Activated B cell treated with CpG ODN at 0.5 μM for 24 hours (primary cell): ENCODE measurements at regions not wholly inside any gene's neighbourhood (a gene's known extent, or its start where the extent isn't known, plus 50 kb on each side); places are given as distances from the start of the nearest gene placed in this dataset.

ENCODE experiments used
- ATAC-seq: fragments of 200-7000 bp; cut with Tn5 transposase; one replicate; pipeline ENCODE4 v1.10.0; 2021; ENCODE audit warnings: low read depth, mild to moderate bottlenecking, moderate library complexity
- CTCF ChIA-PET: fragments of 350-600 bp; sonication (Branson Sonifier 250); formaldehyde crosslinking; loops from one replicate; lab custom pipeline; 2021; ENCODE audit warnings: antibody characterized with exemption; lab: Charles Lee
- POLR2A ChIA-PET: fragments of 350-600 bp; sonication (Branson Sonifier 250); formaldehyde crosslinking; loops from one replicate; lab custom pipeline; 2021; ENCODE audit warnings: antibody characterized with exemption; lab: Charles Lee
- DNase-seq: peaks from one replicate; pipeline ENCODE4 v3.0.0; 2022
- H3K27ac Mint-ChIP-seq: one replicate; pipeline ENCODE4 v1.8.0; 2020; ENCODE audit warnings: mixed read lengths
- H3K27me3 Mint-ChIP-seq: one replicate; pipeline ENCODE4 v1.8.0; 2021; ENCODE audit warnings: mixed read lengths
- H3K36me3 Mint-ChIP-seq: one replicate; pipeline ENCODE4 v1.8.0; 2021; ENCODE audit warnings: low read depth, mixed read lengths
- H3K4me1 Mint-ChIP-seq: one replicate; pipeline ENCODE4 v1.8.0; 2021; ENCODE audit warnings: mixed read lengths
- H3K4me3 Mint-ChIP-seq: one replicate; pipeline ENCODE4 v1.8.0; 2020; ENCODE audit warnings: mild to moderate bottlenecking, mixed read lengths
- H3K9me3 Mint-ChIP-seq: one replicate; pipeline ENCODE4 v1.8.0; 2020; ENCODE audit warnings: mixed read lengths
- intact Hi-C: fragments of 100-400 bp; cut with micrococcal nuclease; formaldehyde crosslinking; loops from one replicate; pipeline ENCODE4 v1.15.1; 2024
- TF ChIP-seq, protein P1 (sequence below): fragments of 200-600 bp; IDR thresholded peaks from one replicate; pipeline ENCODE4 v1.8.0; 2022; ENCODE audit warnings: antibody characterized with exemption, mild to moderate bottlenecking

DNA sequence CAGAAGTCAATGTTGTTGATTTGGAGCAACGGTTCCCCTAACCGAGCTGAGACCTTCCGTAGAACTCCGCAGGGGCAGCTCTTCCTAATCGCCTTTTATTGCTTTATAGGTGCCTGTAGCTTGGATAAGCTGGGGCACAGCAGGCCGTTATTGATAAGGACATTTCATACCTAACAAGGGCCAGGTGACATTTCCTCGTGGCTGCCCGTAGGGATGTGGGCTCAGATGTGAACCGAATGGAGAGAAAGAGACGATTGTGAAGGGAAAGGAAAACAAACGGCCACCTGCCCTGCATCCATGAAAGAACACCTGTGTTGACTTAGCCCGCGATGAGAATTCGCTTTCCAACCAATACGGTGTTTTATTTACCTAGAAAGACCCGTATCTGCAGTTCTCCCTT is 53.3 kb upstream of the DACT2 start:
- Mint-ChIP-seq H3K36me3 (no peaks in the 10 kb centered on the region), H3K4me1 (no peaks in the 10 kb centered on the region), H3K4me3 (no peak overlapping the region), H3K9me3 (no peaks in the 10 kb centered on the region), H3K27me3 (peaks cover 1% of the 10 kb centered on the region), H3K27ac (no peak overlapping the region)
- TF ChIP-seq, protein P1, sequence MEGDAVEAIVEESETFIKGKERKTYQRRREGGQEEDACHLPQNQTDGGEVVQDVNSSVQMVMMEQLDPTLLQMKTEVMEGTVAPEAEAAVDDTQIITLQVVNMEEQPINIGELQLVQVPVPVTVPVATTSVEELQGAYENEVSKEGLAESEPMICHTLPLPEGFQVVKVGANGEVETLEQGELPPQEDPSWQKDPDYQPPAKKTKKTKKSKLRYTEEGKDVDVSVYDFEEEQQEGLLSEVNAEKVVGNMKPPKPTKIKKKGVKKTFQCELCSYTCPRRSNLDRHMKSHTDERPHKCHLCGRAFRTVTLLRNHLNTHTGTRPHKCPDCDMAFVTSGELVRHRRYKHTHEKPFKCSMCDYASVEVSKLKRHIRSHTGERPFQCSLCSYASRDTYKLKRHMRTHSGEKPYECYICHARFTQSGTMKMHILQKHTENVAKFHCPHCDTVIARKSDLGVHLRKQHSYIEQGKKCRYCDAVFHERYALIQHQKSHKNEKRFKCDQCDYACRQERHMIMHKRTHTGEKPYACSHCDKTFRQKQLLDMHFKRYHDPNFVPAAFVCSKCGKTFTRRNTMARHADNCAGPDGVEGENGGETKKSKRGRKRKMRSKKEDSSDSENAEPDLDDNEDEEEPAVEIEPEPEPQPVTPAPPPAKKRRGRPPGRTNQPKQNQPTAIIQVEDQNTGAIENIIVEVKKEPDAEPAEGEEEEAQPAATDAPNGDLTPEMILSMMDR, result no peak
- no peak for DNase-seq
- ATAC-seq, result no peak
- ChIA-PET CTCF (no interaction called here), POLR2A (no interaction called here)
- intact Hi-C loops, result no loop called here

DNA sequence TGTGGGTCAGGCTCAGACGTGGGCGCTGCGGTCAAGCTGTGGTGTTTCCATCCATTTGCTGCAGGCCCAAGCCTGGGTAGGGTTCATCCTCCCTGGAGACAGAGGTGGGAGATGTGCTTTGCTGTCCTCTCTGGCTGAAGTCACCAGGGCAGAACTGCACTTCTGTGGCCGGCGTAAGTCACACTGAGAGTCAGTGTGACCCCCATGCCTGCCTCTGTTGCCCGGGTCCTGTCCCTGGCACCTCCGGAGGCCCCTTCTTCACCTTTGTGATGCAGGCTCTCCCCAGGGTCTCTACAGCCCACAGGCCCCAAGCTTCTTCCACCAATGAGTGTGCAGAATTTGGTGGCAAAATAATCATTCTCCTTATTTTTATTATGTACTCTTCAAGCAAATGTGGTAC is 53.8 kb upstream of the DACT2 start:
- H3K27me3 Mint-ChIP-seq, result peaks cover 1% of the 10 kb centered on the region
- no peak overlapping the region for H3K27ac Mint-ChIP-seq
- intact Hi-C loops, result no loop called here
- ChIA-PET CTCF (no interaction called here), POLR2A (no interaction called here)
- no peaks in the 10 kb centered on the region for H3K4me1 Mint-ChIP-seq
- ATAC-seq, result no peak
- no peak overlapping the region for H3K4me3 Mint-ChIP-seq
- TF ChIP-seq, protein P1, result no peak
- no peaks in the 10 kb centered on the region for H3K9me3 Mint-ChIP-seq
- H3K36me3 Mint-ChIP-seq, result no peaks in the 10 kb centered on the region
- DNase-seq, result no peak

DNA sequence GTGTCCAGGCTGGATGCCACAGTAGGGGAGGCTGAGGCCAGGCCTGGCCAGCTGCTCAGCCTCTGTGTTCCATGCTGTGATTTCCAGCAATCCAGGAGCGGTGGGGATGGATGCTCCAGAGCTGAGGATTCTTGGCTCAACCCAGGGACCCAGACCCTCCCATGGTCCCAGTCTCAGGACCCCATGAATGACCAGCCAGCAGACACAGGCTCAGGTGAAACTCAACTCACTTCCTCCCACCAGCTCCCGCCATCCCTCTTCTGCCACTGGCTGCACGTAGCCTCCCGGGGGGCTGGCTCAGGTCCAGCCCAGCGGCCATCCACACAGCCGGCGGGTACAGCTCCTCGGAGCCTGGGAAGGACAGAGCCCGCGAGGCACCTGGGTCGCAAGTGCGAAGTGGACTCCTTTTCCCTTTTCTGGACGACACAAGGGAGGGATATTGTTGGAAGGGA is 54.5 kb upstream of the DACT2 start:
- H3K4me1 Mint-ChIP-seq, result no peaks in the 10 kb centered on the region
- no peaks in the 10 kb centered on the region for H3K27me3 Mint-ChIP-seq
- ChIA-PET POLR2A (no interaction called here), CTCF (no interaction called here)
- H3K27ac Mint-ChIP-seq, result no peak overlapping the region
- intact Hi-C loops, result no loop called here
- no peak overlapping the region for H3K4me3 Mint-ChIP-seq
- H3K36me3 Mint-ChIP-seq, result no peaks in the 10 kb centered on the region
- DNase-seq (no peak), ATAC-seq (no peak)
- no peaks in the 10 kb centered on the region for H3K9me3 Mint-ChIP-seq
- TF ChIP-seq, protein P1, result no peak

DNA sequence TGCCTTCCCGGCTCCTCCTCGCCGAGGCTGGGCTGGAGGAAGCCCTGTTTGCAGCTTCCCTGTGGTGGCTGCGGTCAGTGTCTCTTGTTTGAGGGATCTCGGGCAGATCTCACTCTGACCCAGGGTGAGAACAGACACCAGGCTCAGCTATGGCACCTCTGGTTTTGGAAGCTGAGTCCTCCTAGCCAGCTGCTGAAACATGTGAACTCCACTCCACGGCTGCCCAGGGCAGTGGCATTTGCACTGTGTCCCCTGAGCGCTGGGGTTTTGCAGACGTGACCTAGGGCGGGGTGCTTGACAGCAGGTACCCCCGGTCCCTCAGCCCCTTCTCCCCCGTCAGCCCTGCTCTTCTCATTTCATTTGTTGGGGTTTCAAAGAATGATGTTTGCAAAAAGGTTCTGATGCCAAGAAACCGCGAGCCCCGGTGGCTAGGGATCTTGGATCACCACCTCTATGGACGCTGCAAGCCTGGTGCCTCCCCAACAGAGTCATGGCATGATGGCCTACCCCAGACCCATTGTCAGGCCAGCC is 55.0 kb upstream of the DACT2 start:
- ATAC-seq, result no peak
- Mint-ChIP-seq H3K4me3 (no peak overlapping the region), H3K36me3 (no peaks in the 10 kb centered on the region), H3K27ac (no peak overlapping the region), H3K9me3 (no peaks in the 10 kb centered on the region), H3K4me1 (no peaks in the 10 kb centered on the region), H3K27me3 (no peaks in the 10 kb centered on the region)
- TF ChIP-seq, protein P1, result no peak
- intact Hi-C loops, result no loop called here
- ChIA-PET CTCF (no interaction called here), POLR2A (no interaction called here)
- no peak for DNase-seq

DNA sequence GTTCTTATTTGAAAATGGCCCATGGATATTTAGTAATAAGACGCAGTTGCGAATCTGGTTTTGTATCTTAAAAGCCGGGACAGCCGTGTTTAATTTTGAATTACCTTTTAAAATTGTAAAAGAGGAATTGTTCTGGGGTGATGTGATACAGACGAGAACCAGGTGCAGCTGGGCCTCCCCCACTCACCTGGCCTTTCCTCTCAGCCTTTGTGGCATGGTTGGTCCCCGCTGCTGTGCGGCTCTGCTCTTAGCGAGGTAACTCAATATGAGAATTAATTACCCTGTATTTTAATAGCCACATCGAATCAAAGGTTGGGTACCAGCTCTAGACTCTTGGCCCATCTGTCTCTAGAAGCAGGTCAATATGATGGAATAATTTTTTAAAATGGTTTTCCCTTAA is 56.5 kb upstream of the DACT2 start:
- Mint-ChIP-seq H3K4me3 (no peak overlapping the region), H3K9me3 (no peaks in the 10 kb centered on the region), H3K27me3 (no peaks in the 10 kb centered on the region), H3K36me3 (no peaks in the 10 kb centered on the region), H3K27ac (no peak overlapping the region), H3K4me1 (no peaks in the 10 kb centered on the region)
- POLR2A ChIA-PET, result no interaction called here
- DNase-seq, result no peak
- intact Hi-C loops, result no loop called here
- CTCF ChIA-PET, result no interaction called here
- ATAC-seq, result no peak
- TF ChIP-seq, protein P1, result no peak
